NCI-H345 treated with DMSO at 0.1 percent for 48 hours (cell line): ENCODE measurements at regions not wholly inside any gene's neighbourhood (a gene's known extent, or its start where the extent isn't known, plus 50 kb on each side); places are given as distances from the start of the nearest gene placed in this dataset.

Source experiments
- DNase-seq: peaks from one replicate; lab custom pipeline; 2025; ENCODE audit not compliant: unreplicated experiment; lab: John Stamatoyannopoulos, UW

DNA sequence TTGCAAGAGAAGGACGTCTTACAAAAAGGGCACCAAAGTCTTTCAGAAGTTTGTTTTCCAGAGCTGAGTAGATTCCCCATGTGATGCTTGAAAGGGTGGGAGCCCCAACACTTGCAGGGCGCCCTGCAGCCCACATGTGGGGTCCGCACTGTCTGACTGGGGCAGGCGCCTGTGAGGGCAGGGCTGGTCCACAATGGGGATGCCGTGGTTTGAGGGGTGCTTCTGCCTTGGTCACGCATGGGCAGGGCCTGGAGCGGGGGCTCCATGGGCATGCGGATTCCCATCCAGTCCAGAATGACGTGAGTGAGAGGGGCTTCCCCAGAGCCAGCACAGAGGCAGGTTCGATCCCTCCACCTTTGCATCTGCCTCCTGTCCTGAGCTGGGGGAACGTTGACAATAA is 101.5 kb upstream of the SHH start:
- DNase-seq: no peak

DNA sequence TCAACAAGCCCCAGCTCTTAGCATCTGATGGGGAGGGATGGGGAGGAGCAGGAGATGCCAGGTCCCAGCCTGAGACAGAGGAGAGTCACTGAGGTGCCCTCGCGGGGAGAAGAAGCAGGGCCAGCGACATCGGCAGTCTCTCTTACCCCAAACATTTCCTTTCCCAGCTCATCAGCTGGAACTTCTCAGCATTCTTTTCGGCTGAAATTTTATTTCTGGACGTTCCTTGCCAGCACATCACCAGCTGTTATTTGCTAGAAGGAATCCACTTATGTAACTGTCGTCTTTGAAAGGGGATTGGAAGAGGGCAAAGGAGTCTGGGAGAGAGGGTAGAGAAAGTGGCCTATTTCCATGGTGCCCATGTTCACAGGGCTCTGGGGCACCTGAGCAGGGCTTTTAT is 101.0 kb upstream of the SHH start:
- DNase-seq: no peak

DNA sequence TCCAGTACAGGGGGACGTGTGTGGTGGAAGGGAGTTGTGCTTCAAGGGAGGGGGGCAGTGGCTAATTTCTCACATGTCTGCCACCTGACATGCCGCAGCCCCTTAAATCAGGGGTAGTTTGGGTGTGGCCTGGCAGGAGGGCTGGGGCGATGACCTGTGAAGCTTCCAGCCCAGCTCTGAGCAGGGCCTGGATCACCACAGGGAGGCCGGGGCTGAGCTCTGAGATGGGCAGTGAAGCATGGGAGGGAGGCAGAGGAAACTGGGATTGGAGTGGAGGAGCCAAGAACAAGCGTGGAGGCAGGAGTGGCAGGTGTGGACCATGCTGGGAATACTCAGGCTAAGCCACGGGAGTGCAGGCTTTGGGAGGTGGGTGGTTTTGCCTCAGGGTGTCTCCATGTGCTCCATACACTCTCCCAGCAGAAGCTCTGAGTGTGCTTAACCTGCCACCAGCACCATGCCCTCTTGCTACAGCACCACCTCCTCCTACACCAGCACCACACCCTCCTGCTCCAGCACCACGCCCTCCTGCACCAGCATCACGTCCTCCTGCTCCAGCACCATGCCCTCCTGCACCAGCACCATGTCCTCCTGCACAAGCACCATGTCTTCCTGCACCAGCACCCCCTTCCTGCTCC is 99.3 kb upstream of the SHH start:
- DNase-seq: no peak

DNA sequence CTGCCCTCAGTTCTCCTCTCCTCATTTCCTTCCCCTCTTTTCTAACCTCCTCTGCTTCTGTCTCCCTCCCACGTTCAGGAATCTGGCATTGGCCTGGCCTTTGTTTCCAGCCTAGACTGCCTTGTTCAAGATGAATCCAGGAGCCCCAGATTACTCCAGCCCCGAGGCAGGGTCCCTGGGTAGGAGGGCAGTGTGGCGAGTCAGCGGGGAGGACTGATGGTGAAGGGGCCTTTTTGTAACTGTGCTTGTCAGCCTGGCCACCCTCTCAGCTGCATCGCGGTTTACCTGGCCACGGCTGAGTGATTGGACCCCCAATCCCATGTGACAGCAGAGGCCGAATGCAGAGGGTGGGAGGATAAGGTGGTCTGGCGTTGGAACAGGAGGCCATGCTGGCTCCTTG is 96.1 kb upstream of the SHH start:
- no peak for DNase-seq

DNA sequence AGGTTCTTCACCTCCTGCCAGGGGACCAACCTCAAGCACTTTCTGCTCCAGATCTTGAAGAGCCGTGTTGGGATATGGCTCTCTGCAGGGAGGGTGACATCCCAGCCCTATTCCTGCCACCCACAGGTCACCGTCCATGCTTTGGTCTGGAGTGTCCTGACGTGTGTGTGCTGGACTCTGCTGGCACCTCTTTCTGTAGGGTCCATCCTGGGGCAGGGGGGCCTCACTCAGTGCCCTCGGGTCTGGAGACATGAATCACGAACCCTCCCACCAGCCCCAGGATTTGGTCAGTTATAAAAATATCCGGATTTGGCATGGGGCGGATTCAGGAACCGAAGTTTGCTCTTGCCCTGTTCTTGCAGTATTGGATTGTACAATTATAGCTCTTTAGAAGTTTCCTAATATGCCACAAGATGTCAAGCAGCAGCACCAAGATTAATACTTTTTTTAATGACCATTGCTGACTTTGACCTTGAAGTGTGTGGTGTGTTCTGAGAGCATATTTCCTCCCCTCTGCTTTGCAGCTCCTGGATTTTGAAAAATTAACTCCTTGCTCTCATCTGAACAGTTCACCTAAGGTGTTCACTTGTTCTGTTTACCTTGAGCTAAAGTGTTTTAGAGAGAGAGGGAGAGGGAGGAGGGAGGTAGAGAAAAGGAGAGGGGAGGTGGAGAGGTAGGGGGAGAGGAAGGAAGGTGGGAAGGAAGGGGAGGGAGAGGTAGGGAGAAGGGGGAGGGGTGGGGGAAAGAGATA is 95.4 kb upstream of the SHH start:
- no peak for DNase-seq

DNA sequence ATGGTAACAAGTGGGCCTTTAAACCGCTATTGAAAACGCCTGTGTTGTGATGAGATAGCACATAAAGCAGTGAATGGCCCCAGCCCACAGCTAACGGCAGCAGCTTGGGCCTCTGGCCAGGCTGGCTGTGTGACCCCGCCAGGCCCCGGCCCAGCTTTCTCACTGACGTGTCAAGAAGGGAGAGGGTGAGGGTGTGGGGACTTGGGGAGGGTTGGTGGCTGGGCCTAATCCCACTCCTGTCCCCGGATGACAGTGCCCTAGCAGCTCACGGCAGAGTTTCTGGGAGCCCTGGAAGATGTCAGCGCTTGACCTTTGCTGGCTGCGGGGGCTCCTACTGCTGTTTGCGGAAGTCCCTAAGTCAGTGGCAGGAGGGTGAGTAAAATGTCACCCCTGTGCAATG is 88.9 kb upstream of the SHH start:
- no peak for DNase-seq

DNA sequence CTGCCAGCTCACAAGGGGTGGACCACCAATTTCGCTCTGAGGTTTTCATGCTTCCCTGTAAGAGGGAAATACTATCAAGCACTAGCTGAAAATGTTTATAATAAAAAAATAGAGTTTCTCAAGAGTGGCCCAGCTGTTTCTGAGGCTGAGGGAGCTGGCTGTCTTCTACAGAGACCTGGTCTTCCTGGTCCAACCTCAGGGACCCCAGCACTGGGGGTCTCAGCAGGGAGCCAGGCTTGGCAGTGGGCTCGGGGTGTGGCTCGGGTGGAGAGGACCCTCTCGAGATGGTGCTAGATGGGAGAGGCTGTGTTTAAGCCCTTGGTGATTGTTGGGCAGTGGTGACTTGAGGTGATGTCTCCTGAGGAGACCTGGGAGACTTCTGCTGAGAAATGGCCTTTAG is 87.3 kb upstream of the SHH start:
- no peak for DNase-seq

DNA sequence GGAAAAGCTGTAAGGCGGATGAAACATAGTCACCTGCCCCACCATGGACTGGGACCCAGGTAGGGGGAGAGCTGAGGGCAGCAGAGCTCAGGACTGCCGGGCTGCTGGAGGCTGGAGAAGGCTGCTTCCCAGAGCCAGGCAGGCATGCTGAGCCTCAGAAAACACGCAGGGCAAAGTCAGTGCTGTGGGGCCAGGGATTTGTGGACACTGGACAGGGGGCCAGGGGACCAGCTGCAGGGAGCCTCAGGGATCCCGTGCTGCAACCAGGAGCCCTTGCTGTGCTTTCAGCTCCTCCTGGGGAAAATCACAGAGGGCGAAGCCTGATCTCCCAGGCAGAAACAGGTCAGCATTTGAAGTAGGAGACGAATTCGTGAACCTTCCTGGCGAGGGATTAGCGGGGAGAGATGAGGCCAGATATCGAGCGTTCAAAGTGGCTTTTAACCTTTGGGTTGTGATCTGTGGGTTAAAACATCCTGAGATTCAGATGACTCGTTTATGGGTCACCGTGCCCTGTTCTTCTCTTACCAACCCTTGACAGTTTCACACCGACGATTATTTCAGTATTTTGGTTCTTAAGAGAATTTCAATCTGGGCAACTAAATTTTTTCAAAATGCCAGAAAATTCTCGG is 85.6 kb upstream of the SHH start:
- DNase-seq: no peak

DNA sequence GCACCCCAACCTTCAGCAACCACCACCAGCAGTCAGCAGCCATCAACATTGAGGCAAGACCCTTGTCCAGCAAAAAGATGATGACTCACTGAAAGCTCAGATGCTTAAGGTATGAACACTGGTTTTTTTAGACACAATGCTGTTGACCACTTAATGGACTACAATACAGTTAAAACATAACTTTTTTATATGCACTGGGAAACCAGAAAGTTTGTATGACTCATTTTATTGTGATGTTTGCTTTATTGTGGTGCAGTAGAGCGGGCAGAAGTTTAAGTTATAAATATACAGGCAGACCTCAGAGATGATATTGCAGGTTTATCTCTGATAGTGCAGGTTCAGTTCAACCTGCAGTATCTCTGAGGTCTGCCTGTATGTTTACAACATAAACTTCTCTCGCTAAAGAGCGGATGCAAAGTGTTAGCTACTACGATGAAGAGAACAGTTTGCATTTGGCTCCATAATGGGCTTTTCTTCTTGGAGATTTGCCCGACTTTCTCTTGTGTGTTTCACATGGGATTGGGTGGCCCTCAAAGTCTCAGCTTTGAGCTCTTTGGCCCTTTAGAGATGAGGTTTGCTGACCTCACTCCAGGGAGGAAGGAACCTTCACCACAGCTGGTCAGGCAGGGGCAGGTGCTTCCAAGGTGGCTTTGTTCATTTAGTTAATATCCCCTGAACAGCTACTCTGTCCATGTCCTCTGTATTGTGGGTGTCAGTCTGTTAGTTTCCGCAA is 84.4 kb upstream of the SHH start:
- DNase-seq: no peak

DNA sequence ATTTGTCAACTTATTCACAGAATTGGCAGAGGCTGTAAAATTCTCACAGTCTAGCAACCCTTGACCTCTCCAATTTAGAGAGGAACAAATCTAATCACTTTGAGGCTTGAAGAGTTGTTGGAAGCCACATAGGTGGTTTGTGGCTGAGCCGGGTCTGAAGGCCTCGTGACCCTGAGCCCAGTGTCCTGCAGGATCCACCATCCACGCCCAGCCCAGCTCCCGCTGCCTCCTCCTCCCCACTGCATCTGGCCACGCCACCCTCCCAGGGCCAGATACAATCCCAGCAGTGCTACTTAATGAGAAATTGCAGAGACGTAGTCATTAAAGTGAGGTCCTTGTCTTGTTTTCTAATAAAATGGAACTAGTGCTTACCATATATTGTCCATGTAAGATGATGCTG is 81.4 kb upstream of the SHH start:
- DNase-seq: no peak

DNA sequence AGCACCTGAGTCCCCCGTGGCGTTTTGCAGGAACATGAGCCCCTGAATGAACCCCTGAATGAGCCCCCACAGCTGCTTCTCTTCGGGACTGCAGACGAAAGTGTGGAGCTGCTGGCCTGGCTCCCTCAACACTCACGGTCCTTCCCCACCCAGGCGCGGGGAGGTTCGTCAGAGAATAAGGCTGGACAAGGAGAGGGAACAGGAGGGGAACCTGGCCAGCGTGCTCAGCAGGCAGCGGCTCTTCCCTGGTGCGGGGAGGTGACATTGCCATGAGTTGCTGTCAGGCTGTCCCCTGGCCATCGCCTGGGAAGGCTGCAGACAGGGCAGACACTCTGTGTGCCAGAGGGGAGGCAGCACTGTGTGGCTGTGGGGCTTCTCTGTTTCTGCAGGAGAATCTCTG is 80.9 kb upstream of the SHH start:
- no peak for DNase-seq

DNA sequence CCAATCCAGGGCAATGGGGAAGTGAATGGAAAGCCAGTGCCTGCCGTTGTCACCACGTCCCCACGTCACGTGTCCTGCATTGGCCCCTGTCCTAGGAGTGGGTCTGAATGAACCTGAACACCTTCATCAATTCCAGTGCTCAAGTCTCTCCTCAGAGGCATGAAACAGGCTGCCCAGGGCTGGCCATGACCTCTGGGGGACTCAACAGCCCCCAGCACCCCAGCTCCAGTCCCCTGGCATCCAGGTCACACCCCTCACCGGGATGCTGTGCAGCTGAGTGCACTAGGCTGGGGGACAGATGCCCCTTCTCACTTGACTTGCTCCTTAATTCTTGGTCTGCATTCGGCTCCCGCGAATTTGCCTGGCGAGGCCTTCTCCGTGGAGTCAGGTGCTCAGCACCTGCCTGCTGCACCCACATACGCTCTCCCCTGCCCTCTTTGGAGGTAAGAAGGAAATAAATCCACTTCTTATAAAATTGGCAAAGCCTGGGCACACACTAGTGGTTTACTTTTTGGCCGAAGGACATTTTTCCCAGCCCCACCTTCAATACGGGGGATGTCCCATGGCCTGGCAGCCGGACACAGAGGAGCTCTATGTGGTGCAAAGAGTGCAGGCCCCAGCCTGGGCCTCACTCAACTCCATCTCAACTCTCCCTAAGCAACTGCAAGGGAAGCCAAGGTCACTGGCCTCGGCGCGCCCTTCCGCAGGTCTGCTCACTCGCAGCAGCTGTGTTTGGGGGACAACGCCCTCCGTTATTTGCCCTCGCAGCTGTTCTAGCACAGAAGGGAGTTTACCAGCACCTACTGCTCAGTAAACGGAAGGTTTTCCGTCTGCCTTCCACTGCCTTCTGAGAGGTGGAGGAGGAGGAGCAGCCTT is 77.6 kb upstream of the SHH start:
- no peak for DNase-seq

DNA sequence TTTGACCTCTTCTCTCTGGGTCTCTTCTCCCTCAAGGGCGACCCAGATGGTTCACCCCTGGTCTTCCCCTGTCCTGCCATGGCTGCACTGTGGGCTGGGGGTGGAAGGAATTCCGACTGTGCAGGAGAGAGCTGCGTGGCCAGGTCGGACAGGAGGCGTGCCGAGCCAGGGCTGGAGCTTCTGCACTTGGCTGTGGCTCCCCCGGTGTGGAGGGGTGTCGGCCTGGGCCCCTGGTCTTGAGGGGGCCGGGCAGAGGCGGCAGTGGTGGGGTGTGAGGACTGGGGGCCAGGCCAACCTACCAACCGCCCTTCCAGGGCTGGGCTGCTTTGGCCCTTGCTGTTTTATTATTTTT is 74.9 kb upstream of the SHH start:
- DNase-seq: no peak

DNA sequence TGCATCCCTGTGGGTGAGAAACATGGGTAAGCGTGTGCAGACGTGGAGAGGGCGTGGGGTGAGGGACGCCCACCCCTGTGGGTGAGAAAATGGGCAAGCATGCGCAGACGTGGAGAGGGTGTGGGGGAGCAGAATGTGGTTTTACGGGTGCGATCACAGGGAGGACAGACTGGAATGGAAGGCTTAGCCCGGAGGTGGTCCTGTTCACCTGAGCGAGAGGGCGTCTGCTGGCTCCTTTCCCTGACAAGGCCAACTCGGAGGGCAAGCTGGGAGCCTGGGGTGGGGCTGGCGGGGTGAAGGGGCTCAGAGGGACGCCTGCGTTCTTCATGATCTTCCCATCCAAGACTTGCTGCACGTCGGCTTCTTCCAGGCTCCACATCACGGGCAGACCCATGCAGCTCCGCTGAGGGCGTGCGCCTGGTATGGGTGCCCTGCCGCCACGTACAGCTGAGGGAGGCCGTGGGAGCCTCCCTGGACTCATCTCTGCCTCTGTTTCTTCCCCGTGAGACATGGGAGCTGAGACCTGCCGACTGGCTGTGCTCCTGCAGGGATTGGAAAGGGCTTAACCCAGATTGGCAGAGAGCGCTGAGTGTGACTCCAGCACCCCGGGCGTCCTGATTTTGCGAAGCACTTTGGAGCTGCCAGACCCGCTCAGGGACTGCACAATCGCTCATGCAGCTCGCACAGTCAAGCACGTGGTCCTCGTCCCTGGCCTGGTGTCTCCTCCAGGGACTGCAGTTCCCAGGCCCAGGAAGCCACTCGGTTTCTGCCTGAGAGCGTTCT is 74.3 kb upstream of the SHH start:
- no peak for DNase-seq

DNA sequence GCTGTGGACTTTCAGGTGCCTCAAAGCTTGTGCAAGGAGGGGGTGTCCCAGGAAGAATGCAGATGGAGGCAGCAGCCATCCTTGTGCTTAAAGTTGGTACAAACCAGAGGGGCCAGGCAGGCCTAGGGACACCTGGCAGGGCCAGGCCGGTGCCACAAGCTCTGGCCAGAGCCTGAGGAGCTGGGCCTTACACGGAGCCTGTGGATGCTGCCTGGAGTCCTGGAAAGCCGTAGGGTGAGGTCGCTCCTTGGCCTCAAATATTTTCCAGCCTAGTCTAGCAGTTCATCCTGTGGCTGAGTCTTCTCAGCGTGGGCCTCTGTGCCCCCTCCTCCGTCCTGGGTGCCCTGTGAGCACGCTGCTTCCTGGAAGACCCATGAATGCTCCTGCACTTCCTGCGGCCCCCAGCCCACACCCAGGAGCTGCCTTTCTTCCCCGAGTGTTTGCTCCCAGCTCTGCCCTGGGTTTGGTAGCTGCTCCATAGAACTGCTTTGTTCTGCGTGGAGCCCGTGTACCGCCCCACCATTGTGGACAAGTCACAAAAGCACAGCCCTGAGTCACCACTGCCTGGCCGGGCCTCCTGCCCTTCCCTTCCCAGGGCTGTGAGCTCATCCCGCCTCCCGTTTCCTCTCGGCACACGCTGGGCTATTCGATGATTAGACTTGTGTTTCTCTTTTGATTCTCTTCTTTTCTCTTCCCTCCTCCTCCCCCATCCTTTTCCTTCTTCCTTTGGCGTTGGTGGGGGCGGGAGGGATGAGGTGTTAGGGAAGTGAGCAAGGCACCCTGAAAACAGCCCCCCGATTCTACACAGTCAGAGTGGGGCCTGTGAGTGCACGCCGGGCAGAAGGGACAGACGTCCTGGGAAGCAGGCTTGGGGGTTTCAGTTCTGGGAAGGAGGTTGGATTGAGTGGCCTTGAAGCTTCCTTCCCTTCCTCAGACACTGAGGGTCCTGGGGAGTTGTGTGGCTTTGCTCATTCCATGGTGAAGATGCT is 73.2 kb upstream of the SHH start:
- no peak for DNase-seq

DNA sequence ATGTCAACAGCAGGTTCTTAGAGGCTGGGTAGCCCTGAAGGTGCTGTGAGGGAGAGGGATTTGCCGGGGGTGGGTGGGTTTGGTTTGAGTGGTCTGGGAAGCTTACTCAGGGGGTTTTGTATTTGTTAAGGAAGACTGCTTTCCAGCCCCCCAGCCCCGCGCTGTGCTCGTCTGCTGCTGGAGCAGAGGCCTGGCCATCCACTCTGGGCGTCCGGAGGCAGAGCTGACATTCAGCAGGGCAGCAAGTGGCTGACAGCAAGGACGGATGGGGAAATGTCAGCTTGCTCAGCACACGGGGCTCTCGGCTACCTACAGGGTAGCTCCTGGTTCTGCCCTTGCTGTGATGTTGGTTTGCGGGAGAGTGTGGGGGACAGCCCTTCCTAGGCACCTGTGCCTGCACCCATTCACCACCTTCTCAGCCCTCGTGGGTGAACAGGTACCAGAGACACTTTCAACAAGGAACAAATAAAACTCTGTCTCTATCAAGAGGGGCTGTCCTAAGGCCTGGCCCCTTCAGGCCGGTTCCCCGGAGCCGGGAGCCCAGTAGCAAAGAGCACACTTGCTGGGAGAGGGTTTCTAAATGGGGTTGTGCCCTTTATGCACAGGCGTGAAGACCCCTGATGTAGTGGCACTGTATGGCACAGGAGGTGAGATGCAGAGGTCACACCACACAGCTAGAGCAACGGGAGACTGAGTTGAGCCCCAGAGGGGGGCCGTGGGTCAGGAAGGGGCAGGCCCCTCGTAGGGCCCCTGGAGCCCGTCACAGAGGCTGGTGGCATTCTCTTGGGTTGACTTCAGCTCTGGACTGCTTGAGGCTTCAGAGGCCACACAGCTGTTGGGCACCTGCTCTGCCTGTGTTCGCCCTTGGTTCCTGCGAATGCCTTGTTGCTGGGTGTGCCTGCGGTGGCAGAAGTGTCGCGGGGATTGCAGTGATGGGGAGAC is 72.2 kb upstream of the SHH start:
- no peak for DNase-seq

DNA sequence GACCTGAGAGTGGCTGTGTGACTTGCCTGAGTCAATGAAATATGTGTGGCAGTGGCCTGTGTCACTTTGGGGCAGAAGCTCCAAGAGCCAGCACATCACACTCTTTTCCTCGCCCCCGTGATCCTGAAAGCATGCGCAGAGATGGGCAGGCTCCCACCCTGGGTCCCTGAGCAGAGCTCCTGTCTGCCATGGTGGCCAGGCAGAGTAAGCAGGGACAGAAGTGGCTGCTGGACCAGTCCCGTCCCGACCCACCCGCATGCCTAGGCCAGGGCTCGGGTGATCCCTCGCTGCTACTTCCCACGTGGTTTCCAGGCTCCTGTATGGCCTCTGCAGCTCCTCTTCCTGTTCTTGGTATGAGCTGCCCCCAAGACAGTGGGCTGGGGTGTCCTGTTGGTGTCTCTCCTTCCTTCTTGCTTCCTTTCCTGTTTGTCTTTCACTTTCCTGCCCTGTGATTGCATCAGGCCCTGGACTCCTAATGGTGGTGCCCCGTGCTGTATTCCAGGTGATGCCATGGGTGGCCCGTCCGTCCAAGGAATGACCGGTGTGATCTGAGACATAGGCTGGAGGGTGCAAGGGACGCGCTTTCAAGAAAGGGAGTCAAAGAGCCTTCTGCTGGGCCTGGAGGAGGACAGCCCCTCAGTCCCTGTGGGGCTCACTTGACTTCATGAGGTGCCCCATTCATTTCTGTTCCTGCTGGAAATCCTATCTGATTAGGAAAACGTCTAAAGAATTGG is 71.4 kb upstream of the SHH start:
- DNase-seq: no peak
